ENCODE measurements at regions not wholly inside any gene's neighbourhood (a gene's known extent, or its start where the extent isn't known, plus 50 kb on each side); places are given as distances from the start of the nearest gene placed in this dataset.

DNA sequence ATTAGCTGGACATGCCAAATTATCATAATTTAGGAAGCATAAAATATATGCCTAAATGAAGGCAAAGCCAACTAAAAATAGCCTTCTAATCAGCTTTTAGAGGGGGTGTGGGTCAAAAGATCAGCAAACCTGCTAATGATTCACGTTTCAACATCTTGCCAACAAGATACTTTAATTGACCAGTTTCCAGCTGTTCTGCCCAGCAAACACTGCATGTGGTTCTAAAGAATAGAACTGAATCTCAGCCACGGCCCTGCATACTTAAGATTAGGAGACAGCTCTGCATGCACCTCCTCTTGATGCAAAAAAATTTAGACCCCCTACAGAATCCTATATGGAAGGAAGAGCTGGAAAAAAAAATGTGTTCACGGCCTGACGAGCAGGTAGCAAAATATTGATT, 500.5 kb downstream of the TBL1XR1 start:
- no peak for TF ChIP-seq CTCF (IDR thresholded peaks at IDR 0.05; ENCODE audit: extremely low read depth, missing control alignments)
- no peak for DNase-seq (ENCODE audit: low spot score)

GRCh38 chr3:176692966-176693785, 504.1 kb downstream of the TBL1XR1 start:
- no peak for TF ChIP-seq CTCF (IDR thresholded peaks at IDR 0.05; ENCODE audit: extremely low read depth, missing control alignments)
- no peak for DNase-seq (ENCODE audit: low spot score)

DNA sequence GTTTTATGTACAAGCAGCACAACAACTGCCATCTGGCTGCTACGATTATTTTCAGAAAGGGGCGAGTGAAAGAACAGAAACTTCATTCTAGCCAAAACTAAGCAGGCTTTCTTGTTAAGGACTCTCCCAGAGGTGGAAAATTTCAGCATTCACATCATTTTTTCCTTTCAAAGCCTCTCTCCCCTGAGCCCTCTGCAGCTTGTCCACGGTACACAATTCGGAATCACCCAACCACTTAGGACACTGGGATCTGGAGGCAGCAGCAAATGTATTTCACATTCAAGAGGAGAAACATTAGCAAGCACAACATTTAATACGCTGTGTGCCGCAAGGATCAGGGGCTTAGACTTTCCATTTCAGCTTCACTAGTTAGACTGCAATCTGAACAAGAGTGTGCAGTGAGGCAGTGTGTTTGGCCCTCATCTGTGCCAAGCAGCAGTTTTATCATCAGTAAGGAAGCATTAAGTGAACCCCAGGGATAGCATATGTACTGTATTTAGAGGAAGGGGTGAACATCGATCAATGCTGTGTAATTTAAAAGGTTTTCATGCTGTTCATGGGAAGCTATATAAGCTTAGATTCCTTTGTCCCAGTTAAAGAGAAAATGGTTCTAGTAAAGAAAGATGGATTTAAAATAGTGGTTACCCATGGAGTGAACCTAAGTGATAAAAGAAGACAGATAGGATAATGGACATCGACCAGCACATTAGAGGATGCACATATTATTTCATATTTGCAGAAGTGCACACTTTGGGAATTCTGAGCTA, 504.9 kb downstream of the TBL1XR1 start:
- no peak for TF ChIP-seq CTCF (IDR thresholded peaks at IDR 0.05; ENCODE audit: extremely low read depth, missing control alignments)
- DNase-seq (ENCODE audit: low spot score) = no peak

DNA sequence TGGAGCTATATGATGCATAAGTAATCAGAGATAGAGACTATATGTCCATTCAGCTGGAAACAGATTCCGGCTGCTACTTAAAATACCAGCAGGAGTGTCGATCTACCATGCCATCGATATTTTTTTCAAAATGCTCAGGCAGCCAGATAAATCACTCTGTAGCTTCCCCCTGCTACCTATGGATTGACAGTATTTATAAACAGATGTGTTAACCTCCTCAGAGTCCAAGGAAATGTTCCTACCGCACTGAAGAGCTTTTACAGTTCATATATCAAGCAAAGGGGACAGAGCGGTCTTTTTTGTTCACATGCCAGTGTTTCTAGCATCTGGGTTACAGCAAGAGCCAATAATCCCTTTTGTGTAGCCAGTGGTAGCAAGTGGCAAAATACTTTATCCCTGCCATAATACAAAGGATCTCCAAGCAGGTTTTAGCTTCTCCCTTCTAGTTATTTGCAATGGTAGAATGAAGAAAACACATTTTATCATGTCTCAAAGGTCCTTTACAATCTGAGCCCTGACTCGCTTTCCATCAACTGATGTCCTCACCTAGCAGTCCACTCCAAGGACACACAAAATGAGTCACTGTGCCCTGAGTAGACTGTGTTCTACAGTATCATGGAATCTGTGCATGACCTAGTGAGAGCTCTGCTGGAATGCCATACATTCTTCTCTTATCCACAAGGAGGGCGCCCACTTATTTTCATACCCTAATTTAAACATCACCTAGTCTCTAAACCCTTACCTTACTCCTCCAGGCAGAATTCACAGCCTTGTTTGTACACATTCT, 507.0 kb downstream of the TBL1XR1 start:
- no peak for TF ChIP-seq CTCF (IDR thresholded peaks at IDR 0.05; ENCODE audit: extremely low read depth, missing control alignments)
- DNase-seq (ENCODE audit: low spot score) = no peak

- no peak for DNase-seq (ENCODE audit: low spot score)
Measured at GRCh38 chr3:176687754-176688153, 509.5 kb downstream of the TBL1XR1 start.

DNA sequence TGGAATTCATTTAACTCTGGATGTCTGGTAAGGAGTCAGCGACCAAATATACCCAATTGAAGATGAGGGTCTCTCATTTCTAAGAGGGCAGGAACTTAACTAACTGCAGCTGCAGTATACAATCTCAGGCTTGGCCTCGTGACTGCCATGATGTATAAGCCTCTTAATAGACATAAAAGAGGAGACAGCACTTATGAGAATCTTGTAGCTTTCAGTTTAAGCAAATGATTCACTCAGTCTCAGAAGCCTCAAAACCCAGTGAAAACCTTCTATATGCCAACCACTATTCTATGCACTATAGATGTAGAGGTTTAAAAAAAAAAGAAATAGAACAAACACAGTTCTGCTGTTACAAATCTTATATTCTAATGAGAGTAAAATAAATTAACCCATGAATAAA, 513.9 kb downstream of the TBL1XR1 start:
- no peak for DNase-seq (ENCODE audit: low spot score)
- no peak for TF ChIP-seq CTCF (IDR thresholded peaks at IDR 0.05; ENCODE audit: extremely low read depth, missing control alignments)

More at GRCh38 chr3:176687754-176688153, 509.5 kb downstream of the TBL1XR1 start:
- TF ChIP-seq CTCF (IDR thresholded peaks at IDR 0.05; ENCODE audit: extremely low read depth, missing control alignments) = no peak
